CD14-positive monocyte (primary cell): ENCODE measurements at regions not wholly inside any gene's neighbourhood (a gene's known extent, or its start where the extent isn't known, plus 50 kb on each side); places are given as distances from the start of the nearest gene placed in this dataset.
"Not testable (repeated sequence)": the region's sequence is repeated elsewhere in the genome, so short reads cannot be mapped to it uniquely, and the experiment has no call there.

Experiments
- DNase-seq, 3 donors: peaks; one replicate each; pipeline ENCODE4 v3.0.0-alpha.2; 2011 to 2022
- H2AFZ ChIP-seq: 2 replicates; pipeline ENCODE4 v1.6.0; 2012; ENCODE audit warnings: mild to moderate bottlenecking, low read depth, low read length, inconsistent platforms; ENCODE audit not compliant: insufficient read depth, poor library complexity, severe bottlenecking
- H3K27ac ChIP-seq, 2 donors: 1 replicate in 1 of 2; 2 replicates in 1 of 2; pipeline ENCODE4 v1.5.1; 2012 to 2013; ENCODE audit warnings: low read length in 2 of 2, control low read depth in 1 of 2, inconsistent platforms in 1 of 2, low read depth in 1 of 2, mild to moderate bottlenecking in 1 of 2
- H3K27me3 ChIP-seq, 2 donors: one replicate each; pipeline versions ENCODE4 v1.6.0 to v1.6.1; 2011 to 2013; ENCODE audit warnings: low read length in 2 of 2; ENCODE audit not compliant: control insufficient read depth in 2 of 2, insufficient read depth in 2 of 2
- H3K36me3 ChIP-seq, 2 donors: replicated peaks in 1 of 2; 1 replicate in 1 of 2; 2 replicates in 1 of 2; pipeline versions ENCODE4 v1.5.1 to v1.6.1; 2012 to 2013; ENCODE audit warnings: low read length in 2 of 2, control low read depth in 1 of 2, inconsistent platforms in 1 of 2, mild to moderate bottlenecking in 1 of 2; ENCODE audit not compliant: insufficient read depth in 2 of 2, control insufficient read depth in 1 of 2
- H3K4me1 ChIP-seq, 2 donors: 1 replicate in 1 of 2; 2 replicates in 1 of 2; pipeline versions ENCODE4 v1.5.1 to v1.6.1; 2012 to 2013; ENCODE audit warnings: low read length in 2 of 2, control low read depth in 1 of 2, inconsistent platforms in 1 of 2, mild to moderate bottlenecking in 1 of 2, moderate library complexity in 1 of 2; ENCODE audit not compliant: insufficient read depth in 2 of 2, control insufficient read depth in 1 of 2
- H3K4me2 ChIP-seq: replicated peaks from 2 replicates; pipeline ENCODE3; 2012; ENCODE audit warnings: low read length, moderate library complexity, mild to moderate bottlenecking; ENCODE audit not compliant: poor library complexity, severe bottlenecking; ENCODE audit errors: extremely low read depth
- H3K4me3 ChIP-seq, 3 experiments: fragments of 200-600 bp in 1 of 3; sonication (generic) in 1 of 3; replicated peaks in 1 of 3; 1 replicate in 2 of 3; 2 replicates in 1 of 3; pipeline ENCODE4 v1.5.1; 2011 to 2013; ENCODE audit warnings: low read length in 3 of 3, mild to moderate bottlenecking in 3 of 3, control low read depth in 2 of 3, low read depth in 2 of 3, inconsistent platforms in 1 of 3, moderate library complexity in 1 of 3
- H3K79me2 ChIP-seq: 2 replicates; pipeline ENCODE4 v1.6.0; 2012; ENCODE audit warnings: mild to moderate bottlenecking, control low read depth, inconsistent platforms, low read length, moderate library complexity; ENCODE audit not compliant: insufficient read depth
- H3K9ac ChIP-seq: 2 replicates; pipeline ENCODE4 v1.6.0; 2017; ENCODE audit warnings: low read length, mild to moderate bottlenecking; ENCODE audit not compliant: insufficient read depth, poor library complexity, severe bottlenecking
- H3K9me3 ChIP-seq, 2 donors: replicated peaks in 1 of 2; 1 replicate in 1 of 2; 2 replicates in 1 of 2; pipeline versions ENCODE4 v1.5.1 to v1.6.1; 2012 to 2013; ENCODE audit warnings: low read length in 2 of 2, control low read depth in 1 of 2; ENCODE audit not compliant: control insufficient read depth in 1 of 2, insufficient read depth in 1 of 2
- H4K20me1 ChIP-seq: 2 replicates; pipeline ENCODE4 v1.6.0; 2012; ENCODE audit warnings: mild to moderate bottlenecking, low read length, control low read depth, moderate library complexity; ENCODE audit not compliant: insufficient read depth
- H3K27ac Mint-ChIP-seq, 7 donors: one replicate each; pipeline ENCODE4 v1.8.0; 2020; ENCODE audit warnings: mild to moderate bottlenecking in 7 of 7, mixed read lengths in 7 of 7, moderate library complexity in 6 of 7, inconsistent platforms in 2 of 7
- H3K27me3 Mint-ChIP-seq, 3 donors: one replicate each; pipeline ENCODE4 v1.8.0; 2021 to 2022; ENCODE audit warnings: low read depth in 3 of 3, mild to moderate bottlenecking in 3 of 3, mixed read lengths in 3 of 3, moderate library complexity in 3 of 3, inconsistent platforms in 1 of 3
- H3K36me3 Mint-ChIP-seq, 2 donors: one replicate each; pipeline ENCODE4 v1.8.0; 2020; ENCODE audit warnings: mixed read lengths in 2 of 2, inconsistent platforms in 1 of 2, mild to moderate bottlenecking in 1 of 2
- H3K4me1 Mint-ChIP-seq: one replicate; pipeline ENCODE4 v1.8.0; 2020; ENCODE audit warnings: mild to moderate bottlenecking, mixed read lengths
- H3K4me3 Mint-ChIP-seq, 2 donors: one replicate each; pipeline ENCODE4 v1.8.0; 2020; ENCODE audit warnings: mild to moderate bottlenecking in 2 of 2, mixed read lengths in 2 of 2, moderate library complexity in 1 of 2
- H3K9me3 Mint-ChIP-seq, 7 donors: one replicate each; pipeline ENCODE4 v1.8.0; 2020 to 2022; ENCODE audit warnings: mixed read lengths in 7 of 7, mild to moderate bottlenecking in 6 of 7, moderate library complexity in 6 of 7, inconsistent platforms in 2 of 7
- WGBS: methylation state at CpG from one replicate; pipeline ENCODE4 v1.1.5; 2013; ENCODE audit warnings: missing lambda C conversion rate; ENCODE audit not compliant: insufficient coverage; 5-methylcytosine and 5-hydroxymethylcytosine counted together
- intact Hi-C, 2 donors: fragments of 100-400 bp; cut with micrococcal nuclease; formaldehyde crosslinking; loops; one replicate each; pipeline versions ENCODE4 v1.15.0 to v1.15.1; 2023
- TF ChIP-seq, protein P1 (sequence below): fragments of 200-600 bp; IDR thresholded peaks from one replicate; pipeline ENCODE4 v1.8.0; 2022; ENCODE audit warnings: antibody characterized with exemption, mild to moderate bottlenecking

DNA sequence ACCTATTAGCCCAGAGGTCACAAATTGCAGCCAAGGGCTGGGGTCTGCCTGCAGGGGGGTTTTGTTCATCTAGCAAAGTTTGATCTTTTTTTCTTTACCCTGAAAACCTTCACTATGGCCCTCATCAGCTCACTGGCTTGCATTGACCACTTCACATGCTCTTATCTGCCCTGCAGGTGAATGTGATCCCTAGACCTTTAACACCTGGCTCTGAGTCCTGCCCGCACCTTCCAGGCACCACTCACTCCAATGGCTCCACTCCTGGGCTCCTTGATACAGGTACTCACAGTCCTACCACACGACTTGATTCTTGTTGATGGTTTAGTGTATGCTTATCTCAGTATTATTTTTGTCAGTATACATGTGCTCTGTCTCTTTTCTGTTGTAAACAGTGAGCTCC lies 92.5 kb downstream of the FEM1C start:
- Histone ChIP-seq H3K27ac (no peak overlapping the region), H3K9ac (no peak overlapping the region), H3K36me3 (no peaks in the 10 kb centered on the region), H3K4me3 (no peak overlapping the region), H3K4me2 (no peak overlapping the region), H3K9me3 (no peaks in the 10 kb centered on the region), H4K20me1 (no peaks in the 10 kb centered on the region), H3K4me1 (peaks cover 13 to 31% of the 10 kb centered on the region in 2 donors), H3K27me3 (no peaks in the 10 kb centered on the region), H3K79me2 (no peaks in the 10 kb centered on the region), H2AFZ (no peak overlapping the region)
- no peaks in the 10 kb centered on the region for H3K36me3 Mint-ChIP-seq
- no peak overlapping the region for H3K4me3 Mint-ChIP-seq
- no CpG with 5 or more reads among the region's 2 CpGs for WGBS
- peak overlapping the region in 1 of 7 donors; percentile 75 for H3K27ac Mint-ChIP-seq
- H3K27me3 Mint-ChIP-seq: peaks cover 0 to 4% (median 2%) of the 10 kb centered on the region in 3 donors
- DNase-seq: no peak
- TF ChIP-seq, protein P1, sequence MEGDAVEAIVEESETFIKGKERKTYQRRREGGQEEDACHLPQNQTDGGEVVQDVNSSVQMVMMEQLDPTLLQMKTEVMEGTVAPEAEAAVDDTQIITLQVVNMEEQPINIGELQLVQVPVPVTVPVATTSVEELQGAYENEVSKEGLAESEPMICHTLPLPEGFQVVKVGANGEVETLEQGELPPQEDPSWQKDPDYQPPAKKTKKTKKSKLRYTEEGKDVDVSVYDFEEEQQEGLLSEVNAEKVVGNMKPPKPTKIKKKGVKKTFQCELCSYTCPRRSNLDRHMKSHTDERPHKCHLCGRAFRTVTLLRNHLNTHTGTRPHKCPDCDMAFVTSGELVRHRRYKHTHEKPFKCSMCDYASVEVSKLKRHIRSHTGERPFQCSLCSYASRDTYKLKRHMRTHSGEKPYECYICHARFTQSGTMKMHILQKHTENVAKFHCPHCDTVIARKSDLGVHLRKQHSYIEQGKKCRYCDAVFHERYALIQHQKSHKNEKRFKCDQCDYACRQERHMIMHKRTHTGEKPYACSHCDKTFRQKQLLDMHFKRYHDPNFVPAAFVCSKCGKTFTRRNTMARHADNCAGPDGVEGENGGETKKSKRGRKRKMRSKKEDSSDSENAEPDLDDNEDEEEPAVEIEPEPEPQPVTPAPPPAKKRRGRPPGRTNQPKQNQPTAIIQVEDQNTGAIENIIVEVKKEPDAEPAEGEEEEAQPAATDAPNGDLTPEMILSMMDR: no peak
- peaks cover 0 to 4% (median 0%) of the 10 kb centered on the region in 7 donors for H3K9me3 Mint-ChIP-seq
- intact Hi-C loops: no loop called here
- H3K4me1 Mint-ChIP-seq: peaks cover 31% of the 10 kb centered on the region

DNA sequence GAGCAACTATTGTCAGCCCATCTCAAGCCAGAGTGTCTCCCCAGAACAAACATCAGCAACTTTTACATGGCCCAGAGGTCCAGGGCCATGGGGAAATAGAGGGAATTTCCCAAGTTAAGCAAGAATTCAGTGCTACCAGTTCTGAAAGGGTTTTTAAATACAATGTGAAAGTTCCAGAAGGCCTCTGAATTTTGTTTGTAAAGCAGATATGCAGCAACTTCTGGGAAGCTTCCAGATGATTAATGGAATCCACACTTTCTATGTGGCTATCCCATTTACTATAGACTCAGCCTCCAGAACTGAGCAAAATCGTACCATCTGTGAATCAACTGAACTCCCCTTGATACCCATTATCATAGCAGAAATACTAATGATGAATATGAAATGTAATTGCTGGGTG lies 93.8 kb downstream of the FEM1C start:
- WGBS: no CpG with 5 or more reads among the region's 1 CpG
- Histone ChIP-seq H3K4me2 (no peak overlapping the region), H3K36me3 (no peaks in the 10 kb centered on the region), H3K4me3 (no peak overlapping the region), H3K9ac (no peak overlapping the region), H3K27ac (peak overlapping the region; percentile 15 to 68), H3K9me3 (no peaks in the 10 kb centered on the region), H2AFZ (no peak overlapping the region), H4K20me1 (no peaks in the 10 kb centered on the region), H3K79me2 (no peaks in the 10 kb centered on the region), H3K27me3 (no peaks in the 10 kb centered on the region), H3K4me1 (peaks cover 13 to 31% of the 10 kb centered on the region in 2 donors)
- Mint-ChIP-seq H3K36me3 (no peaks in the 10 kb centered on the region), H3K27me3 (peaks cover 0 to 3% (median 1%) of the 10 kb centered on the region in 3 donors), H3K4me1 (peaks cover 31% of the 10 kb centered on the region), H3K4me3 (no peak overlapping the region), H3K9me3 (peaks cover 0 to 9% (median 3%) of the 10 kb centered on the region in 7 donors), H3K27ac (peak overlapping the region; percentile 62 to 94 (median 83))
- intact Hi-C loops: no loop called here
- DNase-seq: peak; percentile 67 to 81 (median 71)
- TF ChIP-seq, protein P1: no peak

DNA sequence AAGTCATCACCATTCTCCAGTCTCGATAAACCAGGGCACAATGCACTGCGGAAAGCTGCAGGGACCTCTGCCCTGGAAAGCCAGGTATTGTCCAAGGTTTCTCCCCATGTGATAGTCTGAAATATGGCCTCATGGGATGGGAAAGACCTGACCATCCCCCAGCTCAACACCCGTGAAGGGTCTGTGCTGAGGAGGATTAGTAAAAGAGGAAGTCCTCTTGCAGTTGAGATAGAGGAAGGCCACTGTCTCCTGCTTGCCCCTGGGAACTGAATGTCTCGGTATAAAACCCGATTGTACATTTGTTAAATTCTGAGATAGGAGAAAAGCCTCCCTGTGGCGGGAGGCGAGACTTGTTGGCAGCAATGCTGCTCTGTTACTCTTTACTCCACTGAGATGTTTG lies 95.9 kb downstream of the FEM1C start:
- 40% methylated on average over 2 of the region's 7 CpGs for WGBS
- H3K4me3 ChIP-seq, H3K9ac ChIP-seq, H3K27ac ChIP-seq, H2AFZ ChIP-seq, intact Hi-C loops, H3K27me3 Mint-ChIP-seq, H3K9me3 Mint-ChIP-seq, H3K36me3 Mint-ChIP-seq, H3K4me2 ChIP-seq, DNase-seq, H4K20me1 ChIP-seq, H3K4me3 Mint-ChIP-seq, H3K9me3 ChIP-seq, H3K36me3 ChIP-seq, H3K27me3 ChIP-seq, H3K79me2 ChIP-seq: not testable (repeated sequence)
- Mint-ChIP-seq H3K27ac (peak overlapping the region in 1 of 7 donors; percentile 1), H3K4me1 (peaks cover 24% of the 10 kb centered on the region)
- peaks cover 13 to 26% of the 10 kb centered on the region in 2 donors for H3K4me1 ChIP-seq
